MCF 10A (cell line): ENCODE measurements at regions not wholly inside any gene's neighbourhood (a gene's known extent, or its start where the extent isn't known, plus 50 kb on each side); places are given as distances from the start of the nearest gene placed in this dataset.

ENCODE experiments used
- BruUV-seq: library from RNA; stranded (reverse); fragments of 400-500 nt; replicated peaks from 2 replicates; lab custom pipeline; 2021; lab: Mats Ljungman, UMichigan
- CTCF ChIA-PET: fragments of 300-600 bp; sonication (Branson Sonifier 250); formaldehyde crosslinking; extraction: SDS; loops from one replicate; lab custom pipeline; 2021; ENCODE audit warnings: antibody characterized with exemption, inconsistent platforms; lab: Yijun Ruan, JAX
- POLR2A ChIA-PET: fragments of 300-600, 350-650 bp; sonication (Branson Sonifier 250); formaldehyde crosslinking; extraction: SDS; loops from one replicate; lab custom pipeline; 2020; ENCODE audit warnings: antibody characterized with exemption, inconsistent platforms; lab: Yijun Ruan, JAX
- DNase-seq: peaks from one replicate; pipeline ENCODE4 v3.0.0-alpha.2; 2018; ENCODE audit not compliant: unreplicated experiment
- H3K27ac Mint-ChIP-seq: one replicate; pipeline ENCODE4 v1.8.0; 2022; ENCODE audit warnings: mild to moderate bottlenecking, low read depth, mixed read lengths; ENCODE audit not compliant: unreplicated experiment
- H3K27me3 Mint-ChIP-seq: one replicate; pipeline ENCODE4 v1.8.0; 2022; ENCODE audit warnings: mixed read lengths; ENCODE audit not compliant: insufficient read depth, unreplicated experiment
- H3K36me3 Mint-ChIP-seq: one replicate; pipeline ENCODE4 v1.8.0; 2022; ENCODE audit warnings: mild to moderate bottlenecking, moderate library complexity, mixed read lengths; ENCODE audit not compliant: insufficient read depth, unreplicated experiment
- H3K4me1 Mint-ChIP-seq: one replicate; pipeline ENCODE4 v1.8.0; 2022; ENCODE audit warnings: mixed read lengths; ENCODE audit not compliant: insufficient read depth, unreplicated experiment
- H3K4me3 Mint-ChIP-seq: one replicate; pipeline ENCODE4 v1.8.0; 2022; ENCODE audit warnings: mild to moderate bottlenecking, moderate library complexity, mixed read lengths; ENCODE audit not compliant: unreplicated experiment
- H3K9me3 Mint-ChIP-seq: one replicate; pipeline ENCODE4 v1.8.0; 2022; ENCODE audit warnings: mixed read lengths; ENCODE audit not compliant: unreplicated experiment
- intact Hi-C: fragments of 100-400 bp; cut with micrococcal nuclease; formaldehyde crosslinking; loops from 2 replicates; pipeline ENCODE4 v1.14.1; 2022
- TF ChIP-seq, protein P1 (sequence below): fragments of 200-600 bp; IDR thresholded peaks from one replicate; pipeline ENCODE4 v1.8.0; 2022; ENCODE audit warnings: antibody characterized with exemption, mild to moderate bottlenecking; ENCODE audit not compliant: unreplicated experiment

- intact Hi-C loops, result loop anchor here (10.0 kb wide), 1 partner anchor 325 kb away; no protein-coding TSS in a partner anchor
- DNase-seq, result no peak
- no peaks in the 10 kb centered on the region for H3K9me3 Mint-ChIP-seq
- H3K27ac Mint-ChIP-seq, result no peak overlapping the region
- TF ChIP-seq, protein P1, sequence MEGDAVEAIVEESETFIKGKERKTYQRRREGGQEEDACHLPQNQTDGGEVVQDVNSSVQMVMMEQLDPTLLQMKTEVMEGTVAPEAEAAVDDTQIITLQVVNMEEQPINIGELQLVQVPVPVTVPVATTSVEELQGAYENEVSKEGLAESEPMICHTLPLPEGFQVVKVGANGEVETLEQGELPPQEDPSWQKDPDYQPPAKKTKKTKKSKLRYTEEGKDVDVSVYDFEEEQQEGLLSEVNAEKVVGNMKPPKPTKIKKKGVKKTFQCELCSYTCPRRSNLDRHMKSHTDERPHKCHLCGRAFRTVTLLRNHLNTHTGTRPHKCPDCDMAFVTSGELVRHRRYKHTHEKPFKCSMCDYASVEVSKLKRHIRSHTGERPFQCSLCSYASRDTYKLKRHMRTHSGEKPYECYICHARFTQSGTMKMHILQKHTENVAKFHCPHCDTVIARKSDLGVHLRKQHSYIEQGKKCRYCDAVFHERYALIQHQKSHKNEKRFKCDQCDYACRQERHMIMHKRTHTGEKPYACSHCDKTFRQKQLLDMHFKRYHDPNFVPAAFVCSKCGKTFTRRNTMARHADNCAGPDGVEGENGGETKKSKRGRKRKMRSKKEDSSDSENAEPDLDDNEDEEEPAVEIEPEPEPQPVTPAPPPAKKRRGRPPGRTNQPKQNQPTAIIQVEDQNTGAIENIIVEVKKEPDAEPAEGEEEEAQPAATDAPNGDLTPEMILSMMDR, result no peak
- ChIA-PET POLR2A (no interaction called here), CTCF (no interaction called here)
- H3K36me3 Mint-ChIP-seq, result no peaks in the 10 kb centered on the region
- no TSS peak for BruUV-seq
- H3K27me3 Mint-ChIP-seq, result no peaks in the 10 kb centered on the region
- peaks cover 5% of the 10 kb centered on the region for H3K4me1 Mint-ChIP-seq
- no peak overlapping the region for H3K4me3 Mint-ChIP-seq
These were observed 210.4 kb downstream of the PAPSS1 start for GRCh38 chr4:107509615-107510014.

GRCh38 chr4:107500551-107500950, 219.5 kb downstream of the PAPSS1 start:
- Mint-ChIP-seq H3K27ac (no peak overlapping the region), H3K4me1 (no peaks in the 10 kb centered on the region), H3K27me3 (no peaks in the 10 kb centered on the region), H3K36me3 (no peaks in the 10 kb centered on the region), H3K4me3 (no peak overlapping the region), H3K9me3 (no peaks in the 10 kb centered on the region)
- DNase-seq, result no peak
- CTCF ChIA-PET, result no interaction called here
- intact Hi-C loops, result no loop called here
- POLR2A ChIA-PET, result no interaction called here
- BruUV-seq, result no TSS peak
- TF ChIP-seq, protein P1, result no peak

DNA sequence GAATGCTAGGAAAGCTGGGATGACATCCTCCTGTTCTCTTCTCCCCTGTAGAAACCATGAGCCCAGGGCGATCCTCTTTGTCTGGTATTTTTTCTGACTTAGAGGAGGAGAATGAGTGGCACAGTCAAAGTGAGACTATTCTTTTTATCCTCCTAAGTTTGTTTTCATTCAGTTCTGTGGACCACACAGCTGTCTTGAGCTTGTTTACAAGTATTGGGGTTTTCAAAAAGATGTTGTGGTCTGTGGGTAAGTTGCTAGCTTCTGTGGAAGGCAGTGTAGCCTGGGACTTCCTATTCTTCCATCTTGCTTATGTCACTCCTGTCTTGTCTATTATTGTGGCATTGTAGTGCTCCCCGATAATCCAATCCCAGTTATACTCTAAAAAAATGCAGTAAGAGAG, 223.0 kb downstream of the PAPSS1 start:
- DNase-seq, result no peak
- Mint-ChIP-seq H3K4me3 (no peak overlapping the region), H3K27ac (no peak overlapping the region), H3K4me1 (no peaks in the 10 kb centered on the region), H3K36me3 (no peaks in the 10 kb centered on the region), H3K27me3 (no peaks in the 10 kb centered on the region), H3K9me3 (no peaks in the 10 kb centered on the region)
- POLR2A ChIA-PET, result no interaction called here
- BruUV-seq, result no TSS peak
- CTCF ChIA-PET, result interaction anchor here (0.7 to 1.0 kb wide), 2 partner anchors 168 to 242 kb away, joined by 3 read pairs; no protein-coding TSS in a partner anchor
- intact Hi-C loops, result no loop called here
- TF ChIP-seq, protein P1, result no peak

DNA sequence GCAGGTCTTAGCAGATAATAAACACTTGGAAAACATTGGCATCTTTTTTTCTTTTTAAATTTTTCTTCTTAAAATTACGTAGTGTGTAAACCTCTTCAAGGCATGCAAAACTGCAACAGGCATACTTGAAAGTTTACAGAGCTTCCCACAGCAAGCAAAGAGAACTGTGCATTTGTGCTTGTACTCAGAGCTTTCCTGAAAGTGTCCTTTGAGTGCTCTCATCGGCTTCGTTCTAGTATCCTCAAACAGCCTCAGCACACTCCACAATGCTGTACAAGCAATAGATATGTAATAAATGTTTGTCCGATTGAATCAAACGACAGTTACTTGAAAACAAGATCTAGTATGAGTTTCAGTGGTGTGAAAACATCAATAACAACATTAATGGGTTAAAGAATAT, 227.5 kb downstream of the PAPSS1 start:
- no peak overlapping the region for H3K4me3 Mint-ChIP-seq
- H3K4me1 Mint-ChIP-seq, result no peaks in the 10 kb centered on the region
- no peaks in the 10 kb centered on the region for H3K36me3 Mint-ChIP-seq
- TF ChIP-seq, protein P1, result no peak
- ChIA-PET POLR2A (no interaction called here), CTCF (no interaction called here)
- DNase-seq, result no peak
- intact Hi-C loops, result no loop called here
- no peak overlapping the region for H3K27ac Mint-ChIP-seq
- H3K27me3 Mint-ChIP-seq, result no peaks in the 10 kb centered on the region
- no TSS peak for BruUV-seq
- H3K9me3 Mint-ChIP-seq, result no peaks in the 10 kb centered on the region
